ENCODE measurements at regions not wholly inside any gene's neighbourhood (a gene's known extent, or its start where the extent isn't known, plus 50 kb on each side); places are given as distances from the start of the nearest gene placed in this dataset.

GRCh38 chr9:96071076-96071814 is 195.8 kb downstream of the ERCC6L2 start:
- WGBS, 2 donors: 85 to 92% methylated on average over 5 of the region's 5 CpGs
- peaks cover 0 to 25% (median 0%) of the 10 kb centered on the region in 9 donors for H3K4me1 ChIP-seq
- H3K9me3 ChIP-seq: no peaks in the 10 kb centered on the region
- H3K4me3 ChIP-seq: no peak overlapping the region
- peak in 1 of 8 donors; percentile 17 for ATAC-seq
- no peak for DNase-seq
- peak in 7 of 9 donors; percentile 26 to 50 (median 38) for TF ChIP-seq CTCF (IDR thresholded peaks at IDR 0.05)
- peaks cover 0 to 4% (median 0%) of the 10 kb centered on the region in 7 donors for H3K27me3 ChIP-seq
- no peak overlapping the region for H3K27ac ChIP-seq
- H3K36me3 ChIP-seq: no peaks in the 10 kb centered on the region
- intact Hi-C loops (cut with DNase I): no loop called here

- DNase-seq: no peak
- peaks cover 0 to 25% (median under 1%) of the 10 kb centered on the region in 9 donors for H3K4me1 ChIP-seq
- no peak for ATAC-seq
- no peak for TF ChIP-seq CTCF (IDR thresholded peaks at IDR 0.05)
- H3K27me3 ChIP-seq: peaks cover 0 to 4% (median 0%) of the 10 kb centered on the region in 7 donors
- no peak overlapping the region for H3K4me3 ChIP-seq
- H3K36me3 ChIP-seq: no peaks in the 10 kb centered on the region
- H3K27ac ChIP-seq: no peak overlapping the region
- 96% methylated on average over 8 of the region's 8 CpGs for WGBS, 2 donors
- H3K9me3 ChIP-seq: no peaks in the 10 kb centered on the region
- intact Hi-C loops (cut with DNase I): loop anchor here in 3 of 10 donors (5.0 to 10.0 kb wide), 3 partner anchors 145 to 345 kb away; no protein-coding TSS in a partner anchor
Measured at GRCh38 chr9:96069629-96070220, 194.2 kb downstream of the ERCC6L2 start.

- ATAC-seq: no peak
- WGBS, 2 donors: 65 to 81% methylated on average over 11 of the region's 11 CpGs
- peaks cover 0 to 19% (median 3%) of the 10 kb centered on the region in 9 donors for H3K4me1 ChIP-seq
- no peaks in the 10 kb centered on the region for H3K36me3 ChIP-seq
- no peak overlapping the region for H3K4me3 ChIP-seq
- no peak for TF ChIP-seq CTCF (IDR thresholded peaks at IDR 0.05)
- H3K27ac ChIP-seq: no peak overlapping the region
- peaks cover 0 to 4% (median 0%) of the 10 kb centered on the region in 7 donors for H3K27me3 ChIP-seq
- no peak for DNase-seq
- intact Hi-C loops (cut with DNase I): loop anchor here in 3 of 10 donors (5.0 to 10.0 kb wide), 3 partner anchors 146 to 344 kb away; no protein-coding TSS in a partner anchor
- no peaks in the 10 kb centered on the region for H3K9me3 ChIP-seq
Measured at GRCh38 chr9:96068511-96068910, 193.0 kb downstream of the ERCC6L2 start.

- TF ChIP-seq CTCF (IDR thresholded peaks at IDR 0.05): no peak
- peak overlapping the region in 3 of 10 donors; percentile 5 to 27 (median 10) for H3K27ac ChIP-seq
- peaks cover 0 to 13% (median 3%) of the 10 kb centered on the region in 9 donors for H3K4me1 ChIP-seq
- peaks cover 0 to 7% (median 0%) of the 10 kb centered on the region in 7 donors for H3K27me3 ChIP-seq
- no peaks in the 10 kb centered on the region for H3K9me3 ChIP-seq
- DNase-seq (no peak), ATAC-seq (no peak)
- no peaks in the 10 kb centered on the region for H3K36me3 ChIP-seq
- intact Hi-C loops (cut with DNase I): loop anchor here in 3 of 10 donors (5.0 to 10.0 kb wide), 3 partner anchors 147 to 343 kb away; no protein-coding TSS in a partner anchor
- 82 to 84% methylated on average over 5 of the region's 5 CpGs for WGBS, 2 donors
- H3K4me3 ChIP-seq: no peak overlapping the region
Measured at GRCh38 chr9:96067600-96067999, 192.1 kb downstream of the ERCC6L2 start.

All from heart right ventricle (tissue), 16 donors.